RPMI8226 (cell line): ENCODE measurements at regions not wholly inside any gene's neighbourhood (a gene's known extent, or its start where the extent isn't known, plus 50 kb on each side); places are given as distances from the start of the nearest gene placed in this dataset.
"Not testable (repeated sequence)": the region's sequence is repeated elsewhere in the genome, so short reads cannot be mapped to it uniquely, and the experiment has no call there.

ENCODE experiments used
- DNase-seq: peaks from one replicate; pipeline ENCODE4 v3.0.0-alpha.2; 2015

DNA sequence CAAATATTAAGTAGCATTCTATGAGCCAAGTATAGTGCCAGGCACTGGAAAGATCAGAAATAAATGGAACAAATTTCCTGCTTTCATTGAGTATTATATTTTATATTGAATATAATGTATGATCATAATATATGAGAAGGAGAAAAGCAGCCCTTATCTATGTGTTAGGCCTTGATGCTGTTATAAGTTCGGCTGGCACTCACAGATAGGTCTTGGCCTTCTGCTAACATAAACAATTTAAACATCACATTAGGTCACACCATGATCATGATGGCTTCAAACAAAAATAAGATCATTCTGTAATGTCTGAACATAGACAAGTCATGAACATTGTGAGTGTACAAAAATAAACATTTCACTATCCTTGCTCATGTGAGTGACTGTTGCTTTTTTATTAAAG is 584.0 kb upstream of the ZNF385D start:
- DNase-seq = no peak

DNA sequence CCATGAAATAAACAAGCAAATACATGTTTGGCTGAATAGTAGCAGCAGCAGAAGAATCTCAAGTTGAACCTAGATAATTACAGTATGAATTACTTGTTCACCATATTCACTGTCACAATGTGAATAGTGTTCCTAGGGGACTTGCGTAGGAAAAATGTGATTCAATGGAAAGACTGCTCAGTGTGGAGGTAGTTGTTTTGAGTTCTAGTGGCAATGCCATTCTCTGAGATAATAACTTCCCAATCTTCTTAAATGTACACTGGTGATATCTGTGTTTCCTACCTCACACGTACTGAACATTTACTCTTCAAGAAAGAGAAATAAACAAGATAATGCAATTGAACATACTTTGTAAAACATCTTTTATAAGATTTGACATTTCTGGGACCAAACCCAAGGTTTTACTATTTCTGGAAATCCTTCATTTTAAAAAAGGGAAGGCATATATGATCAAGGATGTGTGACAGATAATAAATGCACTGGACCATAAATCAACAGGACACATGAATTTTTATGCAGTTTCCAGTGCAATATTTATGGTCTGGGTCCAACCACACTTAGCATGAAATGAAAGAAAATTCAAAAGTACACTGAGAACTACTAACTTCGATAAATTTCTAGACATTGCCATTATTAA is 598.3 kb upstream of the ZNF385D start:
- DNase-seq = no peak

DNA sequence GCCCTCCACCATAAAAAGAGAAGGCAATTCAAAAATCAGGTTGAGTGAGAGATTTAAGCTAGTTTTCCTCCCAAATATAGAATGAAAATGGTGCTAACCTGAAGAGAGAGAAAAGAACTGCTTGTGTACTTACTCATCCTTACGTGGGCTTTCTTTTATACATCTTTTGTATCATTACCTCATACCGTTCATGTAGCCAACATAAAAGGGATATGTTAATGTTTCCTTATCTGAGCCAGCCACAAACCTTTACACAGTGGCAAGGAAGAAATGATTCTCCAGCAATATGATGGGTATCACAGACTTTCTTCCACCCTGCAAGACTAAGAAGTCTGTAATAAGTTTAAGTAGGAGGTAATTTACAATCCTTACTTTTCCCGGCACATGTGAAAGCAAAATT is 600.8 kb upstream of the ZNF385D start:
- no peak for DNase-seq

DNA sequence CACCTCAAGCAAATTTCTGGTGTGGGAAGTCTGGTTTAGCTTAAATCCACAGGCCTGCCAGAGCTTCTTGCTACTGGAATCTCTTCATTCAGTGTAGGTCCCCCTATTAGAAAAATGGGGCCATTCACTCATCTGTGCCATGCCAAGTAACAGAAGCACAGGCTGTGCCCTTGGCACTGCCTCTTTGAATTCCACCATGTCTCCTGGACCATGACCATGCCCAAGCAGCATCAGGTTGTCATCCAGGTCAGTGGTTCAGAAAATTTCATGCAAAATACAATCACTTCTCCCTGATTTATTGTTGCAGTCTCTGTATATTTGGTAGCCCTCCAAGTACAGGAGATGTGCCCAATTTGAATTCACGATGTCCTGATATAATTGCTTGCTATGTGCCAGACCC is 602.1 kb upstream of the ZNF385D start:
- no peak for DNase-seq

DNA sequence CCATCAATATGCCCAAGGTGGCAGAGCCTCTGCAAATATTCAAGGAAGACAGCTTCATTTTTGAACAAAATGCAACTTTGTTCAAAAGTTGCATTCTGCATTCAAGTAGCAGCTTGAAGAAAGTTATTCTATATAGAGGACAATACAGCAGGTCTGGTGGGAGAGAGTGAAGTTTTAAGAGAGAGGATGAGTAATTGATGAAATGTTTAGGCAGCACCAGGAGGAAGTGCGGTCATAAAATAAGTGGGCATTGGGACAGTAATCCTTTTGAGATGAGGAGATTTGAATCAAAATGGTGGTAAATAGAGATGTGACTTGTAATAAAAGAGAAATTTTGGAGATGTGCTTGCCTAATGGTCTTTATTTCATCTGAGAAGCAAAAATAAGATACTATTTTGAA is 607.3 kb upstream of the ZNF385D start:
- DNase-seq = no peak

DNA sequence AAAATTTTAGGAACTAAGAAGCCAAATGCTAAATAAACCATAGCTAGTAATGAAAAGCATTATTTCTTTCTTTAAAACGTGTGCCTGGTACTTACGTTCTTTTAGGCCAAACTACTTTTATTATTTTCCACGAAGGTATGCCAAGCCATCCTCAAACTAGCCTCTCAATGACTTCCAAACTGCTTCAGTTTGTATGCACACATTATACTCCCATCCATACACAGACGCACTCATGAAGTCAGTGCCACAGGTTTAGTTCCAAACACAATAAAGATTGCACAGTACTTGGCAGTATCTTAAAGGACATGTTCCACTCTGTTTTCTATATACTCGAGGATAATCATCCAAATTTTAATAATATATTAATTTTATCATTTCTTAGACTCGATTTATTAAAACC is 609.2 kb upstream of the ZNF385D start:
- DNase-seq = no peak

DNA sequence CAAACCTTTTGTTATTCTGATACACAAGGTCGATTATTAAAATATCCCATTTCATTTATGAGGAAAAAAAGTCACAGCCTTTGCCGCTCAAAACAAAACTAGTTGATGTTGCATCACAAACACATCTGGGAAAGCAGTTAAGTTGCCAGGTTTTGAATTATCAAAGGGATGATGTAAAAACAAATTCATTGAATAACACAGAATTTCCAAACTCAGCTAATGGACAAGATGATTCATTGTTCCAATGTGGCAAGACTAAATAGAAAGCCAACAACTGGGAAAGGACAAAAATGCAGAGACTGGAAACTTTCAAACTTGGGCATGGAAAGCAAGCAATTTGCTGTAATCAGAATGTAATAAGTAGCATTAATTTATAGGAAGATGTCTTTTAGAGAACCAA is 610.0 kb upstream of the ZNF385D start:
- no peak for DNase-seq

DNA sequence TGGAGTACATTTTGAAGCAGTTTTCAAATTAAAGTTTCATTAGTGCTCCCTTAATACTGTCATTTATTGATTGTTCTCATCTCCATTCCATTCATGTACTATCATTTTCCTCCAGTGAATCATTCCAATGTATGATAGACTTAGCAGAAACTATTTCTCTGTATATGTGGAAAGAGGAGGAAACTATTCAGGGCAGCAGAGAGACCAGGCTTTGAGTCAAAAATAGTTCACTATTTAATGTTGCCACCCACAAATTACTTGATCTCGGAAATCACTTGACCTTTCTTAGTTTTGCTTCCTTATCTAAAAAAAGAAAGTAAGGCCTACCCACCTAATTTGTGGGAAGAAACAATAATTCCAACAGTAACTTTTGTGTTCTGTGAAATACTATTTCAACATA is 610.5 kb upstream of the ZNF385D start:
- no peak for DNase-seq

DNA sequence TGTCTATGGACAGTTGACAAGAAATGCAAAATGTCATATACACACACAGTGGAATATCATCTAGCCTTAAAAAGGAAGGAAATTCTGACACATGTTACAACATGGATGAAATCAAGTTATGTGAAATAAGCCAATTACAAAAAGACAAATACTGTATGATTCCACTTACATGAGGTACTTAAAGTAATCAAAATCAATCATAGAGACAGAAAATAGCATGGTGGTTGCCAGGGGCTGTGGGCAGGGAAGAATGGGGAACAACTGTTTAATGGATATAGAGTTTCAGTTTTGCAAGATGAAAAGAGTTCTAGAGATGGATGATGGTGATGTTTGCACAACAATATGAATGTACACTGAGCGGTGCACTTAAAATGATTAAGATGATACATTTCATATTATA is 613.8 kb upstream of the ZNF385D start:
- DNase-seq = no peak

DNA sequence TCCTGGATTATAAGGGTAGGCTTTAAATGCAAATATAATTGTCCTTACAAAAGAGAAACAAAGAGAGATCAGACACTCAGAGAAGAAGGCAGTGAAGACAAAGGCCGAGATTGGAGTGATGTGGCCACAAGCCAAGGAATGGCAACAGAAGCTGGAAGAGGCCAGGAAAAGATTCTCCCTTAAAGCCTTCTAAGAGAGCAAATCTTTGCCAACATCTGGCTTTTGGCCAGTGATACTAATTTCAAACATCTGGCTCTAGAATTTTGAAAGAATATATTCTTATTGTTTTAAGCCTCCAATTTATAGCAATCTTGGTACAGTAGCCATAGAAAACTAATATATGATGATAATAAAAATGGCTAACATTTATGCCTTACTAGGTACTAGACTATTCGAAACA is 615.8 kb upstream of the ZNF385D start:
- no peak for DNase-seq

DNA sequence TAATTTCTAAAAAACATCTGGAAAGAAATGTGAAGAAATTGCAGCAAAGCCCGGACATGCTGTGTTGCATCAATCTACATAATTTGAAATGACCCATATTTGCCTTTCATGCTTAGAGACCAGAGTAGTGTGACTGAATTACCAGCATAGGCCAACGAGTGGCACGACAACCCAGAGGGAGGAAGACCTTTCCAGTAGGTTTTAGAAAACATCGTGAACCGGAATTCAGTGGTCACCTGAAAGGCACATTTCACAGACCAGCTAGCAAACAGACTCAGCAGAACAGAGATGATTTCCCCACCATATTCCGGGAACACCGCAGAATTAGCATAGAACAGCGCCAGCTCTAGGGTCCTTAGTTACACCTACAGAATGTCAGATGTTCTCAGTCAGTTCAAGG is 620.0 kb upstream of the ZNF385D start:
- no peak for DNase-seq

DNA sequence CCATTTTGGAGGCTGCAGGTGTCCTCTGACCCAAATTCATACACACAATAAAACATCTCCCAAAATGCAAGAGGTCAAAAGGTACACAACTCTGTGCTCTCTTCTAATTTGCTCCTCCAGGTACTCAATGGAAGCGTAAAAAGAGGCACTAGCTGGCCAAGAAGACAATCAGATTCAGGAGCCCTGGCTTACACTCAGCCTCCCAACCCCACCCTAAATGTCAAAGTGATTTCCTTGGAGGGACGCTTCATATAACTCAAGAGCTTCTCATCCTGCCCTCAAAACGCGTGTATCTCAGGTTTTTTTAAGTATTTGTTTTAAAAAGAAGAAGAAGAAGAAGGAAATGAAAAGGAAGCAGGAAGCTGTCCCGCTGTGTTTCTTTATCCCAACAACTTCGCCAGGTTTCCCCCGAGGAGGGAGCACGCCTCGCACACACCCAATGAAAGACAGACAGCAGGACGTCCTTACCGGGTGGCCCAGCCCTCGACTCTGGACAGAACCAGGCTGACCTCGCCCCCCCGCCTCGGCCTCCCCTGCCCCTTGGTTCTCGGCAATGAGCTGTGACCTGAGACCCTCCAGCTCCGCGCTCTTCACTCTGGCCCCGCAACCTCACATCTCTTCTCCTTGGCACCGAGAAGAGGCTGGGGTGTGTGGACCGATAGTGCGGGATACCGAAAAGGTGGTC is 620.7 kb upstream of the ZNF385D start:
- no peak for DNase-seq

DNA sequence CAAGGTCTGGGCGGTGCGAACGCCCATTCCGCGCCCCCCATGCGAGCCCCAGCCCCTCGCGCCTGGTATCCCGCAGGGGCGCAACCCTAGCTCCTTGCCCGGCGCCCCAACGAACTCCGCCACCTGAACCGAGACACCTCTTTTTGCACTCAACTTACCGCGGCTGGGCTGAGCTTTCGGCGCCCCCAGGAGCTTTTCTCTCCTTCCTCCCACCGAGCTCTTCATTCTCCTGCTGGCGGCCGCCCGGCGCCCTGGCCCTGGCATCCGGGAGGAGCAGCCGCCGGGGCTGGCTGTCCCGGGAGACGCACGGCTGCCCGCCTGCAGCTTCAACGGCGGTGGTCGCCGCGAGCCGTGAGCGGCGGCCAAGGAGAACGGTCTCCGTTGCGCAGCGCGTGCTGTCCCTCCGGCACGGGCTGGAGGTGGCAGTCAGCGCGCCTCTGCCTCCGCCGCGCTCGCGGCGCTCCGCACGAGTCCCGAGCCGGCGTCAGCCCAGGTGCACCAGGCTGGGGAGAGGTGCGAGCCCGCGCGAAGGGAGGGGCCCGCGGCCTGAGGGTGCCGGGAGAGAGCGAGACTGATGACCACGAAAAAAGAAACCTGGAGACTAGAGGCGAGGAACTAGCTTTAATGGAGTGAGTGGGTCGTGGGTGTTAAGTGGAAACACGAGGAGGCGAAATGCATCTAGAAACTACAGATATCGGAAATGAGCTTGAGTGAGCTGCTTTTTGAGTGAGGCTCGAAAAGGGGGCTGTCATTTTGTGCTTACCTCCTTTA is 621.5 kb upstream of the ZNF385D start:
- DNase-seq = no peak

DNA sequence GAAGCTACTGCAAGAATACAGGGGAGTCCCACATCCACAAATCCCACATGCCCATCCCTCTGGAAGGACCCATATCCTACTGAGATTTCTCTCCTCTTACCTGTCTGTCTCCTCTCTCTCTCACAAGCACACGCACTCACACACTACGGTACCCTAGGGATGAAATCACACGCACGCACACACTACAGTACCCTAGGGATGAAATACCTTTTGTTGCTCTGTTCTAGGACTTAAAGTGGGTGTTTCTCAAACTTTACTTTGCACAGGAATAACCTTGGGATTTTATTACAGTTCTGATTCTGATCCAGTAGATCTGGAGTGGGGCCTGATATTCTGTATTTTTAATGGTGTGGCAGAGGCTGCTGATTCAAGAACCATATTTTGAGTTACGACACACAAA is 622.2 kb upstream of the ZNF385D start:
- no peak for DNase-seq

DNA sequence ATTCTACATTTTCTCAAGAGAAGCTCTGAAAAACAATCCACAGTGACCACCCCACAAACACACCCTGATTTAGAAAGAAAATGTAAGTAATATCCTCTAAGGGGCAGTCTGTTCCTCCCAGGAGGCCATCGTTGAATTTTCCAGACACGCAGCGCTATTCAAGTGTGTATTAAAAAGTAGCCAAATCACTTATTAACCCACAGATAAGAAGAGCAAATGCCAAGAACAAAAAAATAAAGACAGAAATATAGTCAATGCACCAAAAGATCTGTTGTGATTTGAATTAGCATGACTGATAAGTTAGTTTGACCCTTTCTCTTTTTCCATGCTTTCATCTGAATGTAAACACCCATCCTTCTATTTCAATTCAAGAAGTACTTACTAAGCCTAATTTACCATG is 622.8 kb upstream of the ZNF385D start:
- DNase-seq = no peak

DNA sequence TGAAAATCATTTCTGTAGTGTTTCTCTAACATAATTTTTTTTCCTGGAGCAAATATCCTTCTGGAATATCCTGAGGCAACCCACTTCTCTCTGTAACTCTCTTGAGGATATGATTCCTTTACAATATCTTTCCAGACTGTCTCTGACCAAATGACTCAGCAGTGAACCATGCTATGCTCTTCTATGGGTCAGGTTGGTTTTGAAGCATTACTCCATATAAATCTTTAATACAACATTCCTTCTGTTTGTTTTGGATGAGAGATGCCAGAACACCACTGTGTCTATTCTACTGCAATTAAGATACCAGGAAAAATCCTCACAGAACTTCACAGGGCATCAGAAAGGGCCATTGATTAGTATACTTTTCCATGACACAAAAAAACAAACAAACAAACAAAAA is 626.4 kb upstream of the ZNF385D start:
- no peak for DNase-seq

DNA sequence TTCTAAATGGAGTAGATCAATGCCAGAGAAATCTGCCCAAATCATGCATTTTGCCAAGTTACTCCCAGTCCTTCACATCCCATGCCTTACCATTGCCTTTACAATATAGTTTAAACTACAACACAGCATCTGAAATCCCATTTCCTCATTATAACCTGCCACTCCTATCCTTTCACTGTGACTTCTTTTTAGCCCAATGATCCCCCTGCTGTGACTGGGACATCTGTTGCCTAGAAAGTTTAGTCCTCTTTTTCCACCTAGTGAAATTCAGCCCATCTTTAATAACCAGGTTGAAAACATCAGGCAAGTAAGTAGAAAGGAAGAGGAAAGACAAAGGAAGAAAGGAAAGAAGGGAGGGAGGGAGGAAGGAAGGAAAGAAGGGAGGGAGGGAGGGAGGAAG is 627.9 kb upstream of the ZNF385D start:
- no peak for DNase-seq

DNA sequence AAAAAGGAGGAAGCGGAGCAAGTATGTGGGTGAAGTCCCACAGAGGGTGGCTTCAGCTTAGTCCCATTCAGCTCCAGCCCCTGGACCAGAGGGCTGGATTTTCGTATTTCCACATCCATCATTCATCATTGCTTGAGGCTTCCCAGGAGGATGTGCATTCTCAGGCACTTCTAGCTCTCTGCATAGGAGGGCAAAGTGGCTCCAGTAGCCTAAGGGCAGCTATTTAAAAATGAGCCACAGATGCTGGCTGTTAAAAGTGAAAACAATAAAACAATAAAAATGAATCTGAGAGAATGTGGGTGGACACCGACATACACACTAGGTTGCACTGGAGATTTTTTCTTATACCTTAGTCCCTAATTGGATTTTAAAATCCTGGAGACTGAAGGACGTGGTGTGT is 629.2 kb upstream of the ZNF385D start:
- DNase-seq = no peak

DNA sequence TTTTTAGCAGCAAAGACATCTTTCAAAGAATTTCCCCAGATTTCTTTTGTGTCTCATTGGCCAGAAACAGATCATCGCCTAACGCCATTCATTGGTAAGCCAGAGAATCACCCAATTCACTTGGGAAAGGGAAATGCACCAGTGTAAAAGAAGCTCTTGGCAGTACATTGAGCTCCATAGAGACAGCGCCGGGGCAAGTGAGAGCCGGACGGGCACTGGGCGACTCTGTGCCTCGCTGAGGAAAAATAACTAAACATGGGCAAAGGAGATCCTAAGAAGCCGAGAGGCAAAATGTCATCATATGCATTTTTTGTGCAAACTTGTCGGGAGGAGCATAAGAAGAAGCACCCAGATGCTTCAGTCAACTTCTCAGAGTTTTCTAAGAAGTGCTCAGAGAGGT is 630.6 kb upstream of the ZNF385D start:
- not testable (repeated sequence) for DNase-seq

DNA sequence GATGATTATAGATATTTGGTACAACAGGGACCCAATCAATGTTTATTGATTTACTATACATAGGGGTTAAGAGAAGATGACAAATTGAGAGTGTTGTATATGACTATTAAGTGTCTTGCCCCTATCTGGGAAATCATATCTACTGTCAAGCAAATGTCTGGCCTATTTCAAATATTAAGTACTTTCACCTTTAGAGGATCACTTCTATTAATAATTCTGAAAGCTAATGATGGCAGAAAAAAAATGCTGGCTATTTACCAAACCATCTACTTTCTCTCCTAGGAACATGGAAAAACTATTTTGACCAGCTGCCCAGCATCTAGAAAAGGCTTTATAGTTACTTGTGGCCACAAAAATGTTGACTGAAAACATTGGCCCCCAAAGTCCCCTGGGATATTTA is 632.3 kb upstream of the ZNF385D start:
- DNase-seq = no peak

DNA sequence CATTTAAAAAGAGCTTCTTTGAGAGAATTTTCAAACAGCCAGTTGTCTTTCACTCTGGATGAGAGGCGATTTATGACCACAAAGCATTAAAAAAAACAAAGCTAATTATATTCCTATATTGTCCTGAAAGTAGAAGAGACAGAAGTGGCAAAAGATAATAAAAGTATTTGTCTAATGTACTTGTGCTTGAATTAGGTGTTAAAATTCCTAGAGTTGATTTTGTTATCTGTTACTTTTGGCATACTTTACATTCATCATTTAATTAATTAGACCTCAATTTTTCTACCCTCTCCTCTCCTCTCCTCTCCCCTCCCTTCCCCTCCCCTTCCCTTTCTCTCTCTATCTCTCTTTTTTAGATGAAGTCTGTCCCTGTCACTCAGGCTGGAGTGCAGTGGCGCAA is 635.1 kb upstream of the ZNF385D start:
- no peak for DNase-seq

DNA sequence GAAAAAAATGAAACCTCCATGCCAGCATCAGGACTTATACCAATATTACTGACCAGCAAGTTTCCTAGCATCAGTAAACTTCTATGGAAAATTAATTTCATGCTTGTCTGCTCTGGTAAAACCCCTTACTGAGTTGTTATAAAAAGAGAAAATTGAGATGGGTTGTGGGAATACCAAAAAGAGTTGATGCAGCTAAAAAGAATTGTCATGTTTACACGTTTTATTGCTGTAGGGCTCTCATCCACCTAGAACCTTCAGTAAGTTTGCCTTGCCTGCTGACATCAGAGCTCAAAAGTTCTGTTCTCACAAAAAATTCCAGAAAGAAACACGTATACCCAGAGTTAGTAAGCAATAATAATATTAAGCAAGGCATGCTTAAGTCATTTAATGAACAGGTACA is 641.3 kb upstream of the ZNF385D start:
- no peak for DNase-seq

DNA sequence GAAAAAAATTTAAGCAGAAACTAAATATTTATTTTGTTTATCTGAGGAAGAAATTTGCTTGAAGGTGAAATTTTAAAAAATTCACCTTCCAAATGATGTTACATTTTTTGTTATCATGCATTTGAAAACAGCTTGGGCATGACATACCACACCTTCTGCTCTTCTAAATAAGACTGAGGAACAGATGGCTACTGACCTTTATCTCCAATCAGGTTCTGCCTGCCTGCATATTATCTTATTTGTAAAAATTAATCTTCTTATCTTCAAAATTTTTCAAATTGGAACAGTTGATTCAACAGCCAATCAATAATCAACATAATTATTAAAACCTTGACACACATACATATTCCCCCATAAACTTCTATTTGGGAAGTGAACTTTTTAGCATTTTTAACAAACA is 641.8 kb upstream of the ZNF385D start:
- no peak for DNase-seq

DNA sequence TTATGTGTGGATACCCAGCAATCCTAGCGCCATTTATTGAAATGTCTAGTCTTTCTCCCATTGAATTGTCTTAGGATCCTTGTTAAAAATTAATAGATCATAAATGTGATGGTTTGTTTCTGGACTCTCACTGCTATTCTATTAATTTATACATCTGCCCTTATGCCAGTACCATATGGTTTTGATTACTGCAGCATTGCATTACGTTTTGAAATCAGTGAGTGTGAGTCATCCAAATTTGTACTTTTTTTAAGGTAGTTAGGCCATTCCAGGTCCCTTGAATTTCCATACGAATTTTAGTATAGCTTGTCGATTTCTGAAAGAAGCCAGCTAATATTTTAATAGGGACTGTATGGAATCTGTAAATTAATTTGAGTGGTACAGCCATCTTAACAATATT is 648.6 kb upstream of the ZNF385D start:
- no peak for DNase-seq

DNA sequence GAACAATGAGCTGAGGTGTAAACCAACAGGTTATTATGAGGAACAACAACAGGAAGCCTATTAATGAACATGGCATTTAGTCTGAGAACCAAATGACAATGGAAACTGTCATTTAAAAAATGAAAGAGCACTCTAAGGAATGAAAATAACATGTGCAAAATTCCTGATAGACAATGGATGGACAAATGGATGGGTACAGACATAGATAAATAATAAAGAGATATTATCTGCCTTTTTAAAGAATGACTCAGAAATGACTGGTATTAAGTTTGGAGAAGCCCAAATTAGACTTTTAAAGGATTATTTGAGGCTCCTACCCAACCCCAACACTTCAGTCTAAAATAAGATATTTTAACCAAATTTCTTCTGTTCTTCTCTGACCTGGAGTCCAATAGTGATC is 650.5 kb upstream of the ZNF385D start:
- no peak for DNase-seq
